Right lobe of liver (tissue), 6 donors: ENCODE measurements at regions not wholly inside any gene's neighbourhood (a gene's known extent, or its start where the extent isn't known, plus 50 kb on each side); places are given as distances from the start of the nearest gene placed in this dataset.

ENCODE experiments used
- ATAC-seq, 4 donors: fragments of 200-7000 bp; cut with Tn5 transposase; one replicate each; pipeline ENCODE4 v1.9.1; 2020; ENCODE audit warnings: mild to moderate bottlenecking in 4 of 4, moderate library complexity in 4 of 4
- DNase-seq, 3 donors: peaks; one replicate each; pipeline ENCODE4 v3.0.0-alpha.2; 2020
- H3K27ac ChIP-seq, 3 donors: fragments of 200-600 bp; one replicate each; pipeline ENCODE4 v1.8.0; 2022
- H3K27me3 ChIP-seq, 2 donors: fragments of 200-600 bp; one replicate each; pipeline ENCODE4 v1.8.0; 2022
- H3K36me3 ChIP-seq, 4 donors: fragments of 200-600 bp; sonication (generic) in 1 of 4; one replicate each; pipeline versions ENCODE4 v1.5.1 to v1.8.0; 2017 to 2022; ENCODE audit warnings: control low read depth in 1 of 4
- H3K4me1 ChIP-seq, 4 donors: fragments of 200-600 bp; sonication (generic) in 1 of 4; one replicate each; pipeline versions ENCODE4 v1.5.1 to v1.8.0; 2017 to 2022; ENCODE audit warnings: control low read depth in 1 of 4
- H3K4me3 ChIP-seq, 3 donors: fragments of 200-600 bp; one replicate each; pipeline ENCODE4 v1.8.0; 2022
- H3K9me3 ChIP-seq, 4 donors: fragments of 200-600 bp; sonication (generic) in 1 of 4; one replicate each; pipeline versions ENCODE4 v1.5.1 to v1.8.0; 2017 to 2022; ENCODE audit warnings: control low read depth in 1 of 4
- CTCF ChIP-seq, 4 donors: fragments of 200-600 bp in 3 of 4; fragments of 450-650 bp in 1 of 4; IDR thresholded peaks; one replicate each; pipeline versions ENCODE4 v1.5.1 to v1.8.0; 2016 to 2022; ENCODE audit warnings: antibody characterized with exemption in 4 of 4, mild to moderate bottlenecking in 2 of 4
- POLR2A ChIP-seq: fragments of 450-650 bp; IDR thresholded peaks from one replicate; pipeline ENCODE4 v1.6.1; 2017; ENCODE audit warnings: antibody characterized with exemption, mild to moderate bottlenecking
- WGBS: methylation state at CpG from one replicate; pipeline ENCODE4 v1.1.6; 2018; ENCODE audit warnings: low coverage, low lambda C conversion rate; ENCODE audit not compliant: insufficient coverage; ENCODE audit errors: missing lambda C conversion rate; 5-methylcytosine and 5-hydroxymethylcytosine counted together
- intact Hi-C, 2 donors: fragments of 100-400 bp; cut with DNase I; formaldehyde crosslinking; loops; one replicate each; pipeline versions ENCODE4 v1.11.2 to v1.14.1; 2022
- donor health status: DM: no; HTN: yes; CAD: no.
- donor health status: DM: no; HTN: no; CAD: no.
- donor health status: DM: no; HTN: no; CAD: no.
- donor health status: DM: no; HTN: yes; CAD: no.
- donor health status: DM: no; HTN: yes; CAD: no.

GRCh38 chr5:125477586-125477975 is 731.1 kb upstream of the ZNF608 start:
- Histone ChIP-seq H3K9me3 (no peaks in the 10 kb centered on the region), H3K27me3 (no peaks in the 10 kb centered on the region), H3K4me1 (no peaks in the 10 kb centered on the region), H3K27ac (no peak overlapping the region), H3K4me3 (no peak overlapping the region), H3K36me3 (no peaks in the 10 kb centered on the region)
- WGBS, result 43% methylated on average over 1 of the region's 1 CpG
- no peak for ATAC-seq
- TF ChIP-seq CTCF (IDR thresholded peaks at IDR 0.05), result no peak
- no peak for TF ChIP-seq POLR2A
- DNase-seq, result no peak
- intact Hi-C loops, result no loop called here

- Histone ChIP-seq H3K4me1 (no peaks in the 10 kb centered on the region), H3K27ac (no peak overlapping the region), H3K9me3 (no peaks in the 10 kb centered on the region), H3K4me3 (no peak overlapping the region), H3K36me3 (no peaks in the 10 kb centered on the region), H3K27me3 (no peaks in the 10 kb centered on the region)
- ATAC-seq, result no peak
- intact Hi-C loops, result no loop called here
- 92% methylated on average over 2 of the region's 4 CpGs for WGBS
- no peak for DNase-seq
- no peak for TF ChIP-seq CTCF (IDR thresholded peaks at IDR 0.05)
- TF ChIP-seq POLR2A, result no peak
Measured at GRCh38 chr5:125478599-125478998, 732.2 kb upstream of the ZNF608 start.

- Histone ChIP-seq H3K36me3 (no peaks in the 10 kb centered on the region), H3K4me1 (no peaks in the 10 kb centered on the region), H3K27ac (no peak overlapping the region), H3K27me3 (no peaks in the 10 kb centered on the region), H3K4me3 (no peak overlapping the region), H3K9me3 (no peaks in the 10 kb centered on the region)
- TF ChIP-seq POLR2A (no peak), CTCF (IDR thresholded peaks at IDR 0.05) (no peak)
- WGBS, result 68% methylated on average over 4 of the region's 5 CpGs
- intact Hi-C loops, result no loop called here
- no peak for DNase-seq
- no peak for ATAC-seq
Measured at GRCh38 chr5:125480911-125481310, 734.5 kb upstream of the ZNF608 start.

GRCh38 chr5:125481506-125482465 is 735.3 kb upstream of the ZNF608 start:
- Histone ChIP-seq H3K4me1 (no peaks in the 10 kb centered on the region), H3K27me3 (no peaks in the 10 kb centered on the region), H3K9me3 (no peaks in the 10 kb centered on the region), H3K4me3 (no peak overlapping the region), H3K36me3 (no peaks in the 10 kb centered on the region), H3K27ac (no peak overlapping the region)
- 67% methylated on average over 7 of the region's 7 CpGs for WGBS
- DNase-seq, result no peak
- TF ChIP-seq POLR2A (no peak), CTCF (IDR thresholded peaks at IDR 0.05) (no peak)
- intact Hi-C loops, result no loop called here
- no peak for ATAC-seq
